ENCODE measurements at regions not wholly inside any gene's neighbourhood (a gene's known extent, or its start where the extent isn't known, plus 50 kb on each side); places are given as distances from the start of the nearest gene placed in this dataset.

- no peaks in the 10 kb centered on the region for H3K4me1 ChIP-seq (ENCODE audit: low read length)
- no peak overlapping the region for H3K9ac ChIP-seq (ENCODE audit: low read length)
- peaks cover 7% of the 10 kb centered on the region for H3K9me3 ChIP-seq (ENCODE audit: insufficient read depth, low read length)
- H3K36me3 ChIP-seq (replicated peaks; ENCODE audit: low read depth, low read length): no peaks in the 10 kb centered on the region
- no peak overlapping the region for H3K4me3 ChIP-seq (ENCODE audit: low read length)
- no peak overlapping the region for H3K4me2 ChIP-seq (ENCODE audit: low read length)
- no peak overlapping the region for H3K27ac ChIP-seq (ENCODE audit: low read length)
- no peak overlapping the region for H2AFZ ChIP-seq (ENCODE audit: low read depth, low read length)
- H4K20me1 ChIP-seq (ENCODE audit: insufficient read depth, low read length): no peaks in the 10 kb centered on the region
- no peaks in the 10 kb centered on the region for H3K79me2 ChIP-seq (ENCODE audit: low read length)
- no peaks in the 10 kb centered on the region for H3K27me3 ChIP-seq (ENCODE audit: low read depth, low read length)
- no peak for TF ChIP-seq CTCF (IDR thresholded peaks at IDR 0.05; ENCODE audit: low read depth, low read length)
- no peak for TF ChIP-seq EZH2phosphoT487 (IDR thresholded peaks at IDR 0.05; ENCODE audit: low read depth)
Observed at GRCh38 chr19:56994251-56995017, 125.4 kb upstream of the USP29 start.

GRCh38 chr19:56995303-56995702, 124.5 kb upstream of the USP29 start:
- Histone ChIP-seq H3K4me2 (ENCODE audit: low read length) (no peak overlapping the region), H3K27ac (ENCODE audit: low read length) (no peak overlapping the region), H3K27me3 (ENCODE audit: low read depth, low read length) (no peaks in the 10 kb centered on the region), H3K9me3 (ENCODE audit: insufficient read depth, low read length) (peaks cover 4% of the 10 kb centered on the region), H3K4me3 (ENCODE audit: low read length) (no peak overlapping the region), H3K9ac (ENCODE audit: low read length) (no peak overlapping the region), H2AFZ (ENCODE audit: low read depth, low read length) (no peak overlapping the region), H3K4me1 (ENCODE audit: low read length) (no peaks in the 10 kb centered on the region), H4K20me1 (ENCODE audit: insufficient read depth, low read length) (no peaks in the 10 kb centered on the region), H3K79me2 (ENCODE audit: low read length) (no peaks in the 10 kb centered on the region), H3K36me3 (replicated peaks; ENCODE audit: low read depth, low read length) (no peaks in the 10 kb centered on the region)
- TF ChIP-seq EZH2phosphoT487 (IDR thresholded peaks at IDR 0.05; ENCODE audit: low read depth): no peak
- TF ChIP-seq CTCF (IDR thresholded peaks at IDR 0.05; ENCODE audit: low read depth, low read length): no peak

GRCh38 chr19:57002195-57002601, 117.6 kb upstream of the USP29 start:
- Histone ChIP-seq H3K9me3 (ENCODE audit: insufficient read depth, low read length) (peaks cover 4% of the 10 kb centered on the region), H3K4me2 (ENCODE audit: low read length) (no peak overlapping the region), H3K9ac (ENCODE audit: low read length) (no peak overlapping the region), H2AFZ (ENCODE audit: low read depth, low read length) (no peak overlapping the region), H3K79me2 (ENCODE audit: low read length) (no peaks in the 10 kb centered on the region), H4K20me1 (ENCODE audit: insufficient read depth, low read length) (no peaks in the 10 kb centered on the region), H3K27me3 (ENCODE audit: low read depth, low read length) (no peaks in the 10 kb centered on the region), H3K4me1 (ENCODE audit: low read length) (no peaks in the 10 kb centered on the region), H3K36me3 (replicated peaks; ENCODE audit: low read depth, low read length) (no peaks in the 10 kb centered on the region), H3K27ac (ENCODE audit: low read length) (no peak overlapping the region), H3K4me3 (ENCODE audit: low read length) (no peak overlapping the region)
- TF ChIP-seq CTCF (IDR thresholded peaks at IDR 0.05; ENCODE audit: low read depth, low read length) (no peak), EZH2phosphoT487 (IDR thresholded peaks at IDR 0.05; ENCODE audit: low read depth) (no peak)

- H3K79me2 ChIP-seq (ENCODE audit: low read length): no peaks in the 10 kb centered on the region
- no peak overlapping the region for H3K4me2 ChIP-seq (ENCODE audit: low read length)
- no peaks in the 10 kb centered on the region for H3K36me3 ChIP-seq (replicated peaks; ENCODE audit: low read depth, low read length)
- no peak overlapping the region for H3K4me3 ChIP-seq (ENCODE audit: low read length)
- H2AFZ ChIP-seq (ENCODE audit: low read depth, low read length): no peak overlapping the region
- H3K27me3 ChIP-seq (ENCODE audit: low read depth, low read length): no peaks in the 10 kb centered on the region
- no peak overlapping the region for H3K9ac ChIP-seq (ENCODE audit: low read length)
- no peaks in the 10 kb centered on the region for H4K20me1 ChIP-seq (ENCODE audit: insufficient read depth, low read length)
- no peak for TF ChIP-seq EZH2phosphoT487 (IDR thresholded peaks at IDR 0.05; ENCODE audit: low read depth)
- TF ChIP-seq CTCF (IDR thresholded peaks at IDR 0.05; ENCODE audit: low read depth, low read length): no peak
- H3K4me1 ChIP-seq (ENCODE audit: low read length): no peaks in the 10 kb centered on the region
- H3K27ac ChIP-seq (ENCODE audit: low read length): no peak overlapping the region
- peaks cover 4% of the 10 kb centered on the region for H3K9me3 ChIP-seq (ENCODE audit: insufficient read depth, low read length)
Observed at GRCh38 chr19:57002710-57003109, 117.1 kb upstream of the USP29 start.
